GM18511 (cell line): ENCODE measurements at regions not wholly inside any gene's neighbourhood (a gene's known extent, or its start where the extent isn't known, plus 50 kb on each side); places are given as distances from the start of the nearest gene placed in this dataset.
"Not testable (repeated sequence)": the region's sequence is repeated elsewhere in the genome, so short reads cannot be mapped to it uniquely, and the experiment has no call there.

Source experiments
- ATAC-seq: cut with Tn5 transposase; IDR thresholded peaks from one replicate; pipeline ENCODE4 v1.9.1; 2021; ENCODE audit warnings: mild to moderate bottlenecking, moderate library complexity; ENCODE audit not compliant: unreplicated experiment

GRCh38 chr2:224121406-224122067 is 82.5 kb upstream of the SERPINE2 start:
- ATAC-seq, result no peak

- ATAC-seq, result no peak
These were observed 81.9 kb upstream of the SERPINE2 start for GRCh38 chr2:224120986-224121385.

- not testable (repeated sequence) for ATAC-seq
These were observed 80.8 kb upstream of the SERPINE2 start for GRCh38 chr2:224119846-224120245.

GRCh38 chr2:224114428-224114827 is 75.3 kb upstream of the SERPINE2 start:
- ATAC-seq, result no peak

GRCh38 chr2:224113930-224114329 is 74.8 kb upstream of the SERPINE2 start:
- ATAC-seq, result not testable (repeated sequence)

- no peak for ATAC-seq
These were observed 72.5 kb upstream of the SERPINE2 start for GRCh38 chr2:224111576-224111975.

GRCh38 chr2:224110811-224111210 is 71.7 kb upstream of the SERPINE2 start:
- ATAC-seq, result no peak

GRCh38 chr2:224109751-224110150 is 70.7 kb upstream of the SERPINE2 start:
- ATAC-seq, result no peak

GRCh38 chr2:224106794-224107193 is 67.7 kb upstream of the SERPINE2 start:
- ATAC-seq, result no peak

- no peak for ATAC-seq
These were observed 65.7 kb upstream of the SERPINE2 start for GRCh38 chr2:224104668-224105386.

GRCh38 chr2:224103651-224104050 is 64.6 kb upstream of the SERPINE2 start:
- ATAC-seq, result no peak

- no peak for ATAC-seq
These were observed 63.9 kb upstream of the SERPINE2 start for GRCh38 chr2:224102991-224103390.

GRCh38 chr2:224101820-224102630 is 62.9 kb upstream of the SERPINE2 start:
- no peak for ATAC-seq

- ATAC-seq, result no peak
These were observed 61.0 kb upstream of the SERPINE2 start for GRCh38 chr2:224099861-224100643.

GRCh38 chr2:224098481-224099230 is 59.6 kb upstream of the SERPINE2 start:
- no peak for ATAC-seq

- no peak for ATAC-seq
These were observed 55.3 kb upstream of the SERPINE2 start for GRCh38 chr2:224094413-224094812.

- not testable (repeated sequence) for ATAC-seq
These were observed 52.6 kb upstream of the SERPINE2 start for GRCh38 chr2:224091671-224092070.

- ATAC-seq, result not testable (repeated sequence)
These were observed 50.5 kb upstream of the SERPINE2 start for GRCh38 chr2:224089606-224090005.
